KMS-11 (cell line): ENCODE measurements at regions not wholly inside any gene's neighbourhood (a gene's known extent, or its start where the extent isn't known, plus 50 kb on each side); places are given as distances from the start of the nearest gene placed in this dataset.

Source experiments
- H2AFZ ChIP-seq: fragments of 200-600 bp; sonication (generic); 2 replicates; pipeline ENCODE4 v1.6.1; 2016; ENCODE audit warnings: antibody characterized with exemption, mixed run types, low read depth
- H3K27ac ChIP-seq: fragments of 200-600 bp; sonication (generic); 2 replicates; pipeline ENCODE4 v1.6.1; 2016; ENCODE audit warnings: mild to moderate bottlenecking, mixed run types
- H3K27me3 ChIP-seq: fragments of 200-600 bp; sonication (generic); 2 replicates; pipeline ENCODE4 v1.6.1; 2017; ENCODE audit warnings: mild to moderate bottlenecking, low read depth, mixed run types, moderate library complexity; ENCODE audit not compliant: insufficient read depth
- H3K36me3 ChIP-seq: fragments of 200-600 bp; sonication (generic); 2 replicates; pipeline ENCODE4 v1.6.1; 2017; ENCODE audit warnings: mild to moderate bottlenecking, mixed run types; ENCODE audit not compliant: insufficient read depth
- H3K4me1 ChIP-seq: fragments of 200-600 bp; sonication (generic); 2 replicates; pipeline ENCODE4 v1.6.1; 2016; ENCODE audit warnings: mild to moderate bottlenecking, low read depth, mixed run types; ENCODE audit not compliant: poor library complexity, severe bottlenecking
- H3K4me2 ChIP-seq: fragments of 200-600 bp; sonication (generic); 2 replicates; pipeline ENCODE4 v1.7.0; 2016; ENCODE audit warnings: mild to moderate bottlenecking, mixed run types
- H3K4me3 ChIP-seq: fragments of 200-600 bp; sonication (generic); IDR thresholded peaks from 2 replicates; pipeline ENCODE4 v1.6.1; 2017; ENCODE audit warnings: low read depth, low read length, mixed read lengths; ENCODE audit not compliant: insufficient read depth
- H3K79me2 ChIP-seq: fragments of 200-600 bp; sonication (generic); 2 replicates; pipeline ENCODE4 v1.6.1; 2016; ENCODE audit warnings: low read depth, mixed run types; ENCODE audit not compliant: insufficient read depth
- H3K9ac ChIP-seq: fragments of 200-600 bp; sonication (generic); 2 replicates; pipeline ENCODE4 v1.6.1; 2016; ENCODE audit warnings: mild to moderate bottlenecking, mixed run types
- H4K20me1 ChIP-seq: fragments of 200-600 bp; sonication (generic); 2 replicates; pipeline ENCODE4 v1.6.1; 2016; ENCODE audit warnings: mild to moderate bottlenecking, mixed run types; ENCODE audit not compliant: insufficient read depth
- CTCF ChIP-seq: fragments of 200-600 bp; sonication (generic); conservative IDR thresholded peaks from 2 replicates; pipeline ENCODE4 v1.6.1; 2017; ENCODE audit warnings: low read depth, mild to moderate bottlenecking, antibody characterized with exemption, low read length, moderate library complexity, mixed read lengths

- Histone ChIP-seq H3K79me2 (no peaks in the 10 kb centered on the region), H3K4me2 (no peak overlapping the region), H3K4me3 (no peak overlapping the region), H3K4me1 (no peaks in the 10 kb centered on the region), H3K36me3 (no peaks in the 10 kb centered on the region), H2AFZ (no peak overlapping the region), H4K20me1 (no peaks in the 10 kb centered on the region), H3K27ac (no peak overlapping the region), H3K9ac (no peak overlapping the region), H3K27me3 (no peaks in the 10 kb centered on the region)
- no peak for TF ChIP-seq CTCF
Measured at GRCh38 chr5:54728588-54728915, 211.0 kb downstream of the SNX18 start.

- TF ChIP-seq CTCF: no peak
- H3K4me3 ChIP-seq: no peak overlapping the region
- no peaks in the 10 kb centered on the region for H3K36me3 ChIP-seq
- H4K20me1 ChIP-seq: no peaks in the 10 kb centered on the region
- H2AFZ ChIP-seq: no peak overlapping the region
- no peak overlapping the region for H3K27ac ChIP-seq
- no peak overlapping the region for H3K9ac ChIP-seq
- H3K4me2 ChIP-seq: no peak overlapping the region
- H3K27me3 ChIP-seq: no peaks in the 10 kb centered on the region
- no peaks in the 10 kb centered on the region for H3K79me2 ChIP-seq
- H3K4me1 ChIP-seq: no peaks in the 10 kb centered on the region
Measured at GRCh38 chr5:54727874-54728587, 210.5 kb downstream of the SNX18 start.

- H3K27me3 ChIP-seq: no peaks in the 10 kb centered on the region
- no peaks in the 10 kb centered on the region for H3K79me2 ChIP-seq
- no peaks in the 10 kb centered on the region for H4K20me1 ChIP-seq
- H3K4me3 ChIP-seq: no peak overlapping the region
- no peak overlapping the region for H2AFZ ChIP-seq
- H3K9ac ChIP-seq: no peak overlapping the region
- no peaks in the 10 kb centered on the region for H3K36me3 ChIP-seq
- H3K27ac ChIP-seq: no peak overlapping the region
- no peak for TF ChIP-seq CTCF
- no peak overlapping the region for H3K4me2 ChIP-seq
- H3K4me1 ChIP-seq: no peaks in the 10 kb centered on the region
Measured at GRCh38 chr5:54725391-54726280, 208.1 kb downstream of the SNX18 start.

GRCh38 chr5:54722846-54723433 lies 205.4 kb downstream of the SNX18 start:
- no peak for TF ChIP-seq CTCF
- H3K36me3 ChIP-seq: no peaks in the 10 kb centered on the region
- H3K27me3 ChIP-seq: no peaks in the 10 kb centered on the region
- no peaks in the 10 kb centered on the region for H3K79me2 ChIP-seq
- H3K4me3 ChIP-seq: no peak overlapping the region
- no peak overlapping the region for H2AFZ ChIP-seq
- H3K4me1 ChIP-seq: no peaks in the 10 kb centered on the region
- H4K20me1 ChIP-seq: no peaks in the 10 kb centered on the region
- no peak overlapping the region for H3K9ac ChIP-seq
- no peak overlapping the region for H3K27ac ChIP-seq
- H3K4me2 ChIP-seq: no peak overlapping the region
